Mesenchymal stem cell (in vitro differentiated cells and primary cell): ENCODE measurements at regions not wholly inside any gene's neighbourhood (a gene's known extent, or its start where the extent isn't known, plus 50 kb on each side); places are given as distances from the start of the nearest gene placed in this dataset.

ENCODE experiments used
- DNase-seq: peaks from one replicate; pipeline ENCODE4 v3.0.0-alpha.2; 2013
- H2AFZ ChIP-seq: one replicate; pipeline ENCODE4 v1.6.1; 2013; ENCODE audit warnings: low read depth, mild to moderate bottlenecking, control low read depth, inconsistent platforms, low read length, moderate library complexity
- H2AK5ac ChIP-seq: 2 replicates; pipeline ENCODE4 v1.6.1; 2013; ENCODE audit warnings: low read length, moderate library complexity, mild to moderate bottlenecking, inconsistent platforms; ENCODE audit not compliant: severe bottlenecking
- H2BK120ac ChIP-seq: one replicate; pipeline ENCODE4 v1.6.1; 2013; ENCODE audit warnings: low read depth, mild to moderate bottlenecking, inconsistent platforms, low read length, moderate library complexity
- H2BK12ac ChIP-seq, 2 experiments: one replicate each; pipeline ENCODE4 v1.6.1; 2013; ENCODE audit warnings: inconsistent platforms in 2 of 2, low read length in 2 of 2, mild to moderate bottlenecking in 2 of 2, moderate library complexity in 2 of 2, control low read depth in 1 of 2
- H2BK15ac ChIP-seq: one replicate; pipeline ENCODE4 v1.6.1; 2013; ENCODE audit warnings: mild to moderate bottlenecking, low read depth, inconsistent platforms; ENCODE audit not compliant: poor library complexity, severe bottlenecking
- H2BK5ac ChIP-seq: 2 replicates; pipeline ENCODE4 v1.6.1; 2013; ENCODE audit warnings: low read depth, mild to moderate bottlenecking, low read length, control low read depth, inconsistent platforms; ENCODE audit not compliant: poor library complexity, severe bottlenecking
- H3K14ac ChIP-seq, 2 experiments: one replicate each; pipeline ENCODE4 v1.6.1; 2013; ENCODE audit warnings: inconsistent platforms in 2 of 2, low read length in 2 of 2, control low read depth in 1 of 2, mild to moderate bottlenecking in 1 of 2, moderate library complexity in 1 of 2
- H3K18ac ChIP-seq, 2 experiments: one replicate each; pipeline ENCODE4 v1.6.1; 2013; ENCODE audit warnings: inconsistent platforms in 2 of 2, low read length in 2 of 2, control low read depth in 1 of 2, low read depth in 1 of 2, mild to moderate bottlenecking in 1 of 2
- H3K23ac ChIP-seq, 2 experiments: one replicate each; pipeline ENCODE4 v1.6.1; 2013; ENCODE audit warnings: inconsistent platforms in 2 of 2, low read length in 2 of 2, mild to moderate bottlenecking in 2 of 2, moderate library complexity in 2 of 2, control low read depth in 1 of 2
- H3K27ac ChIP-seq: 2 replicates; pipeline ENCODE4 v1.5.1; 2013; ENCODE audit warnings: mild to moderate bottlenecking, moderate library complexity, low read length, control low read depth, inconsistent platforms; ENCODE audit not compliant: poor library complexity, severe bottlenecking
- H3K27me3 ChIP-seq, 2 experiments: 2 replicates each; pipeline versions ENCODE4 v1.6.1 to v1.7.0; 2013; ENCODE audit warnings: low read length in 2 of 2, mild to moderate bottlenecking in 2 of 2, moderate library complexity in 2 of 2, control low read depth in 1 of 2, inconsistent platforms in 1 of 2; ENCODE audit not compliant: control insufficient read depth in 1 of 2, insufficient read depth in 1 of 2
- H3K36me3 ChIP-seq, 2 experiments: 2 replicates each; pipeline versions ENCODE4 v1.6.1 to v1.7.0; 2013; ENCODE audit warnings: low read length in 2 of 2, control low read depth in 1 of 2, inconsistent platforms in 1 of 2, low read depth in 1 of 2, mild to moderate bottlenecking in 1 of 2; ENCODE audit not compliant: insufficient read depth in 2 of 2, control insufficient read depth in 1 of 2
- H3K4ac ChIP-seq, 2 experiments: one replicate each; pipeline ENCODE4 v1.6.1; 2013; ENCODE audit warnings: inconsistent platforms in 2 of 2, low read length in 2 of 2, mild to moderate bottlenecking in 2 of 2, moderate library complexity in 2 of 2, control low read depth in 1 of 2, low read depth in 1 of 2
- H3K4me1 ChIP-seq: 2 replicates; pipeline ENCODE4 v1.6.1; 2013; ENCODE audit warnings: low read depth, low read length, control low read depth; ENCODE audit not compliant: control insufficient read depth, insufficient read depth
- H3K4me2 ChIP-seq: 2 replicates; pipeline ENCODE4 v1.6.1; 2013; ENCODE audit warnings: low read length, mild to moderate bottlenecking, inconsistent platforms; ENCODE audit not compliant: poor library complexity, severe bottlenecking
- H3K4me3 ChIP-seq, 2 experiments: 2 replicates each; pipeline versions ENCODE4 v1.5.1 to v1.7.0; 2013; ENCODE audit warnings: low read length in 2 of 2, mild to moderate bottlenecking in 2 of 2, control low read depth in 1 of 2, low read depth in 1 of 2; ENCODE audit not compliant: insufficient read depth in 1 of 2
- H3K79me1 ChIP-seq: replicated peaks from 2 replicates; pipeline ENCODE4 v1.6.1; 2013; ENCODE audit warnings: mild to moderate bottlenecking, control low read depth, low read length, inconsistent platforms; ENCODE audit not compliant: poor library complexity, severe bottlenecking
- H3K9ac ChIP-seq: 2 replicates; pipeline ENCODE4 v1.7.0; 2013; ENCODE audit warnings: mild to moderate bottlenecking, low read length, moderate library complexity
- H3K9me3 ChIP-seq: 2 replicates; pipeline ENCODE4 v1.7.0; 2013; ENCODE audit warnings: mild to moderate bottlenecking, low read length; ENCODE audit not compliant: control insufficient read depth
- H4K8ac ChIP-seq: one replicate; pipeline ENCODE4 v1.6.1; 2013; ENCODE audit warnings: inconsistent platforms, mild to moderate bottlenecking, low read length, moderate library complexity
- H4K91ac ChIP-seq: one replicate; pipeline ENCODE4 v1.6.1; 2013; ENCODE audit warnings: mild to moderate bottlenecking, low read length, inconsistent platforms
- WGBS: methylation state at CpG from one replicate; pipeline ENCODE4 v1.1.7; 2013; ENCODE audit warnings: mixed read lengths; 5-methylcytosine and 5-hydroxymethylcytosine counted together

- Histone ChIP-seq H2BK15ac (no peak overlapping the region), H2BK120ac (no peak overlapping the region), H3K9ac (no peak overlapping the region), H3K18ac (no peak overlapping the region), H3K23ac (no peak overlapping the region), H4K91ac (no peak overlapping the region), H2BK12ac (no peak overlapping the region), H3K4me3 (no peak overlapping the region), H2BK5ac (no peak overlapping the region), H3K4me2 (no peak overlapping the region), H3K27me3 (peaks cover 5 to 46% of the 10 kb centered on the region in 2 experiments), H3K36me3 (no peaks in the 10 kb centered on the region), H3K4ac (no peak overlapping the region), H4K8ac (no peak overlapping the region), H3K14ac (no peak overlapping the region), H3K4me1 (no peaks in the 10 kb centered on the region), H3K79me1 (no peaks in the 10 kb centered on the region), H3K9me3 (no peaks in the 10 kb centered on the region), H2AK5ac (no peak overlapping the region), H2AFZ (no peak overlapping the region), H3K27ac (no peak overlapping the region)
- 20% methylated on average over 4 of the region's 6 CpGs for WGBS
- DNase-seq, result peak; percentile 46
These were observed 88.4 kb downstream of the FRMPD3 start for GRCh38 chrX:107537815-107538214.

GRCh38 chrX:107541244-107541643 is 87.1 kb upstream of the PRPS1 start:
- no peaks in the 10 kb centered on the region for H3K36me3 ChIP-seq
- H3K27ac ChIP-seq, result no peak overlapping the region
- 100% methylated on average over 1 of the region's 1 CpG for WGBS
- H3K9ac ChIP-seq, result no peak overlapping the region
- H2BK120ac ChIP-seq, result no peak overlapping the region
- no peak overlapping the region for H3K4me3 ChIP-seq
- H3K27me3 ChIP-seq, result peaks cover 0 to 42% of the 10 kb centered on the region in 2 experiments
- no peak overlapping the region for H3K14ac ChIP-seq
- no peak overlapping the region for H4K91ac ChIP-seq
- no peak overlapping the region for H3K4me2 ChIP-seq
- no peak overlapping the region for H3K23ac ChIP-seq
- H2BK12ac ChIP-seq, result no peak overlapping the region
- peak; percentile 43 for DNase-seq
- H4K8ac ChIP-seq, result no peak overlapping the region
- no peak overlapping the region for H3K4ac ChIP-seq
- H3K18ac ChIP-seq, result no peak overlapping the region
- no peak overlapping the region for H2BK5ac ChIP-seq
- no peaks in the 10 kb centered on the region for H3K9me3 ChIP-seq
- H2AFZ ChIP-seq, result no peak overlapping the region
- no peaks in the 10 kb centered on the region for H3K4me1 ChIP-seq
- no peaks in the 10 kb centered on the region for H3K79me1 ChIP-seq
- H2BK15ac ChIP-seq, result no peak overlapping the region
- no peak overlapping the region for H2AK5ac ChIP-seq

GRCh38 chrX:107542040-107542439 is 86.3 kb upstream of the PRPS1 start:
- H2AFZ ChIP-seq, result no peak overlapping the region
- H3K9me3 ChIP-seq, result no peaks in the 10 kb centered on the region
- H3K4me3 ChIP-seq, result no peak overlapping the region
- H2AK5ac ChIP-seq, result no peak overlapping the region
- H3K18ac ChIP-seq, result no peak overlapping the region
- no peak overlapping the region for H4K8ac ChIP-seq
- no peak overlapping the region for H3K9ac ChIP-seq
- no peak overlapping the region for H4K91ac ChIP-seq
- H3K4me2 ChIP-seq, result no peak overlapping the region
- no peak overlapping the region for H3K4ac ChIP-seq
- no peak overlapping the region for H2BK12ac ChIP-seq
- H2BK15ac ChIP-seq, result no peak overlapping the region
- no peak overlapping the region for H3K27ac ChIP-seq
- H3K4me1 ChIP-seq, result no peaks in the 10 kb centered on the region
- H2BK5ac ChIP-seq, result no peak overlapping the region
- peaks cover 0 to 44% of the 10 kb centered on the region in 2 experiments for H3K27me3 ChIP-seq
- no peak overlapping the region for H3K23ac ChIP-seq
- H3K14ac ChIP-seq, result no peak overlapping the region
- no peak for DNase-seq
- no peak overlapping the region for H2BK120ac ChIP-seq
- H3K79me1 ChIP-seq, result no peaks in the 10 kb centered on the region
- H3K36me3 ChIP-seq, result no peaks in the 10 kb centered on the region

GRCh38 chrX:107542500-107542899 is 85.8 kb upstream of the PRPS1 start:
- H2AK5ac ChIP-seq, result no peak overlapping the region
- no peak overlapping the region for H4K91ac ChIP-seq
- H3K4me3 ChIP-seq, result no peak overlapping the region
- H2BK5ac ChIP-seq, result no peak overlapping the region
- H3K9me3 ChIP-seq, result no peaks in the 10 kb centered on the region
- WGBS, result 4% methylated on average over 2 of the region's 2 CpGs
- no peak overlapping the region for H3K27ac ChIP-seq
- H3K79me1 ChIP-seq, result no peaks in the 10 kb centered on the region
- no peaks in the 10 kb centered on the region for H3K36me3 ChIP-seq
- no peak overlapping the region for H4K8ac ChIP-seq
- H2AFZ ChIP-seq, result no peak overlapping the region
- no peak overlapping the region for H3K14ac ChIP-seq
- peaks cover 0 to 44% of the 10 kb centered on the region in 2 experiments for H3K27me3 ChIP-seq
- no peak overlapping the region for H3K4ac ChIP-seq
- H3K4me1 ChIP-seq, result no peaks in the 10 kb centered on the region
- H2BK120ac ChIP-seq, result no peak overlapping the region
- no peak overlapping the region for H3K18ac ChIP-seq
- no peak overlapping the region for H2BK12ac ChIP-seq
- no peak overlapping the region for H3K9ac ChIP-seq
- no peak overlapping the region for H3K23ac ChIP-seq
- H2BK15ac ChIP-seq, result no peak overlapping the region
- peak; percentile 30 for DNase-seq
- no peak overlapping the region for H3K4me2 ChIP-seq
